AG09319 (cell line): ENCODE measurements at regions not wholly inside any gene's neighbourhood (a gene's known extent, or its start where the extent isn't known, plus 50 kb on each side); places are given as distances from the start of the nearest gene placed in this dataset.

Experiments
- DNase-seq: peaks from one replicate; pipeline ENCODE4 v3.0.0-alpha.2; 2010; ENCODE audit warnings: low read depth; ENCODE audit errors: extremely low read depth
- CTCF ChIP-seq: IDR thresholded peaks from 2 replicates; pipeline ENCODE4 v1.5.1; 2011; ENCODE audit warnings: low read depth, mild to moderate bottlenecking, inconsistent platforms, low read length, moderate library complexity

- no peak for TF ChIP-seq CTCF
- no peak for DNase-seq
Observed at GRCh38 chr1:177517546-177517945, 346.8 kb downstream of the BRINP2 start.

DNA sequence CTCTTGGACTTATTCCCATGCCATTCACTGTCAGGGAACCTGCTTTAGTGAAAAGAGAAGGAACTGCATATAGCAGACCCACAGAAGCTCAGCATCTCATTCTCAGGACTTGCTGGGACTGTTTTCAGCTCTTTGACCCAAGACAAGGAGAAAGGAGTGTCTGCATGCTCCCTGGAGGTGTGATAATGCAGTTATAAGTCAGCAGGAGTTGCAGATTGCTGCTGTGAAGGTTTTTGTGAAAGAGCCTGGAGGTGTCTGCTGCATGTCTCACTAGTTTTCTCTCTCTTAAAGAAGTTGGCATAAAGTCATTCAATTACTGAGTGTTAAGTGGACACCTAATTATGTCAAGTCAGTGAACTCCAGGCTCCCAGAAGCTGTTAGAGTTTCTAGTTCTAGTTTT is 343.4 kb downstream of the BRINP2 start:
- DNase-seq, result no peak
- no peak for TF ChIP-seq CTCF

GRCh38 chr1:177511036-177511435 is 340.3 kb downstream of the BRINP2 start:
- no peak for DNase-seq
- TF ChIP-seq CTCF, result no peak

DNA sequence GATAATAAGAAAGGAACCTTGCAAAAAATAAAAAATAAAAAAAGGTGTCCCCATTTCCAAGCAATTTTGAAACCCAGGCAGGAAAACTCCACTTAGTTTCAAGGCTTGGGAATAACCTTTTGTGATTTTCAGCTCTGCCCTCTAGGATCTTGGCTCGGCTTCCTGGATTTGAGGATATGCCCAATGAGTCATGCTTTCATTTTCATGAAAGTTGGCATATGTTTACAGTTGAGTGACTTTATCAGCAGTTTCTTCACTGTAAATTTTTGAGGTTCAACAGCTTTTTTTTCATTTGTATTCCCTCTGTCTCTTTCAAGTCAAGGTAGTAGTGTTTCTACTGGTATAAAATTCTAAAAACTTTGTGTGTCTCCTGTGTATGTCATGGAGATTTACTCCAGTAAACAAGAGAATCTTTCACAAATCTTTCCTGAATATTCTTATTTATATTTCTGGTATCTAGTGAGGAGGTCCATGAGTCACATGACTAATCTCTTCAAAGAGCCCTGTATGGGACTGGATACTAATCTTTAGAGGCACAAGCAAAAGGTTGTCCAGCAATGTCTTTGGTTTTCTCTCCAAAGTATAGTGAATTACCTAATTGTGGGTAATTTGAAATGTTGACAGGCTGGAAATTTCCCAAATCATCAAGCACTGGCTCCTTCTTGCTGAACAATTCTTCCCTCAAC is 335.3 kb downstream of the BRINP2 start:
- DNase-seq, result no peak
- TF ChIP-seq CTCF, result no peak

DNA sequence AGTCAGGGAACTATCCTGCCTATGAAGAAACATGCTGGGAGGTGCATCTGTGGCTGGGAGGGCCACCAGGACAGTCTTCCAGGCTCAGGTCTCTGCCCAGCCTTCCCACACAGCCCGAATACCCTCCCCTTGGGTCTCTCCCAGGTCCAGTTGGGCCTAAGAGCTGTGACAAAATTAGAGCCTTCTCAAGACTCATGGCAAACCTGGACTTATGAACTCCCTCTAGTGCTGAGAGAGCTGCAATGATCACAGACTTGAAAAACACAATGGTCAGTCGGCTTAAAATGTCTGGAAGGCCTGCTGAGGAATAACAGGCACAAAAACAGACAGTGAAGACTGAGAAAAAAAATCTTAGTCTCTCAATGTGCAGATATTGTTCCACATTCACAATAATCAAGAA is 325.1 kb downstream of the BRINP2 start:
- DNase-seq, result no peak
- no peak for TF ChIP-seq CTCF

GRCh38 chr1:177490786-177491185 is 320.0 kb downstream of the BRINP2 start:
- no peak for TF ChIP-seq CTCF
- no peak for DNase-seq

DNA sequence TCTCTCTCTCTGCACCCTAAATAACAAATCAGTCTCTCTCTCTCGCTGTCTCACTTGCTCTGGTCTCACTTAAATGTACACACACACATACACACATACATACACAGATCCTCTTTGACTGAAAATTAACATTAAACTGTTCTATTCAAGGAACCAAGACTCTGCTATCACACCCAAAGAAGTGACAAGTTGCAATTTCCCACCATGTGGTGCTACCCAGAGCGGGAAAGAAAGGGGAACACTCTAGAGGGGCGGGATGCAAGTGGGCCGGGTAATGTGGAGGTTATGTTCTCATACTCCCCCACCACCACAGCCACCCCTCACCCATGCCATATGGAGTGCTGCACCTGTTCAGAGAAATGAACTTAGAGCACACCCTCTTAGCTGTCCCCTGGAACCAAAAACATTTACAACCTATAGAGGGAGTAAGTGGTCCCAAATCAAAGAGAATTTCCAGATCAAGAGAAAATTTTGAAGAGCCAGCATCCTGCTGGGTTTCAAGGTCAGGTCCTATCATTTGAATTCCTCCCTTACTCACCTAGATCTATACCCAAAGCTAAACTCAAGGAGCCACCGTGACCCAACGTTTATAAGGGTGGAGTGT is 319.4 kb downstream of the BRINP2 start:
- DNase-seq, result no peak
- TF ChIP-seq CTCF, result no peak
